ENCODE measurements at regions not wholly inside any gene's neighbourhood (a gene's known extent, or its start where the extent isn't known, plus 50 kb on each side); places are given as distances from the start of the nearest gene placed in this dataset.

- TF ChIP-seq CTCF (conservative IDR thresholded peaks at IDR 0.05 in 1 of 2, IDR thresholded peaks at IDR 0.05 in 1 of 2; ENCODE audit: low read depth in 1 of 2, low read length in 2 of 2): no peak
- TF ChIP-seq EZH2 (IDR thresholded peaks at IDR 0.05; ENCODE audit: low read length, missing control alignments): no peak
Observed at GRCh38 chr14:38669027-38669426, 413.1 kb upstream of the CLEC14A start.

Measured in fibroblast of lung (primary cell).